Left ventricle myocardium inferior (tissue), 1 donor: ENCODE measurements at regions not wholly inside any gene's neighbourhood (a gene's known extent, or its start where the extent isn't known, plus 50 kb on each side); places are given as distances from the start of the nearest gene placed in this dataset.

ENCODE experiments used
- DNase-seq: peaks from one replicate; pipeline ENCODE4 v3.0.0-alpha.2; 2020
- H3K27ac ChIP-seq: fragments of 200-600 bp; replicated peaks from 2 replicates; pipeline ENCODE4 v1.8.0; 2021
- H3K27me3 ChIP-seq: fragments of 200-600 bp; 2 replicates; pipeline ENCODE4 v1.8.0; 2021; ENCODE audit warnings: low read depth
- H3K36me3 ChIP-seq: fragments of 200-600 bp; 2 replicates; pipeline ENCODE4 v1.8.0; 2021
- H3K4me1 ChIP-seq: fragments of 200-600 bp; 2 replicates; pipeline ENCODE4 v1.8.0; 2021
- H3K4me3 ChIP-seq: fragments of 200-600 bp; 2 replicates; pipeline ENCODE4 v1.8.0; 2021; ENCODE audit warnings: mild to moderate bottlenecking, moderate library complexity
- H3K9me3 ChIP-seq: fragments of 200-600 bp; replicated peaks from 2 replicates; pipeline ENCODE4 v1.8.0; 2021
- intact Hi-C: fragments of 100-400 bp; cut with micrococcal nuclease; formaldehyde crosslinking; loops from one replicate; pipeline ENCODE4 v1.11.0; 2022
- TF ChIP-seq, protein P1 (sequence below): fragments of 200-600 bp; IDR thresholded peaks from 2 replicates; pipeline ENCODE4 v1.8.0; 2021; ENCODE audit warnings: antibody characterized with exemption, mild to moderate bottlenecking, borderline replicate concordance
- donor health status: DM: no; HTN: yes; CAD: no; lungs with severe emphysema.

- intact Hi-C loops, result no loop called here
- peaks cover 25% of the 10 kb centered on the region for H3K27me3 ChIP-seq
- no peak overlapping the region for H3K4me3 ChIP-seq
- H3K4me1 ChIP-seq, result no peaks in the 10 kb centered on the region
- no peaks in the 10 kb centered on the region for H3K36me3 ChIP-seq
- TF ChIP-seq, protein P1, sequence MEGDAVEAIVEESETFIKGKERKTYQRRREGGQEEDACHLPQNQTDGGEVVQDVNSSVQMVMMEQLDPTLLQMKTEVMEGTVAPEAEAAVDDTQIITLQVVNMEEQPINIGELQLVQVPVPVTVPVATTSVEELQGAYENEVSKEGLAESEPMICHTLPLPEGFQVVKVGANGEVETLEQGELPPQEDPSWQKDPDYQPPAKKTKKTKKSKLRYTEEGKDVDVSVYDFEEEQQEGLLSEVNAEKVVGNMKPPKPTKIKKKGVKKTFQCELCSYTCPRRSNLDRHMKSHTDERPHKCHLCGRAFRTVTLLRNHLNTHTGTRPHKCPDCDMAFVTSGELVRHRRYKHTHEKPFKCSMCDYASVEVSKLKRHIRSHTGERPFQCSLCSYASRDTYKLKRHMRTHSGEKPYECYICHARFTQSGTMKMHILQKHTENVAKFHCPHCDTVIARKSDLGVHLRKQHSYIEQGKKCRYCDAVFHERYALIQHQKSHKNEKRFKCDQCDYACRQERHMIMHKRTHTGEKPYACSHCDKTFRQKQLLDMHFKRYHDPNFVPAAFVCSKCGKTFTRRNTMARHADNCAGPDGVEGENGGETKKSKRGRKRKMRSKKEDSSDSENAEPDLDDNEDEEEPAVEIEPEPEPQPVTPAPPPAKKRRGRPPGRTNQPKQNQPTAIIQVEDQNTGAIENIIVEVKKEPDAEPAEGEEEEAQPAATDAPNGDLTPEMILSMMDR, result no peak
- H3K27ac ChIP-seq, result no peak overlapping the region
- peaks cover 46% of the 10 kb centered on the region for H3K9me3 ChIP-seq
- no peak for DNase-seq
Observed at GRCh38 chr10:131500892-131501291, 189.4 kb upstream of the TCERG1L start.

- Histone ChIP-seq H3K36me3 (no peaks in the 10 kb centered on the region), H3K4me1 (no peaks in the 10 kb centered on the region), H3K9me3 (peaks cover 49% of the 10 kb centered on the region), H3K4me3 (no peak overlapping the region), H3K27ac (no peak overlapping the region), H3K27me3 (peaks cover 11% of the 10 kb centered on the region)
- TF ChIP-seq, protein P1, result no peak
- no peak for DNase-seq
- intact Hi-C loops, result no loop called here
Observed at GRCh38 chr10:131503992-131504391, 192.5 kb upstream of the TCERG1L start.

DNA sequence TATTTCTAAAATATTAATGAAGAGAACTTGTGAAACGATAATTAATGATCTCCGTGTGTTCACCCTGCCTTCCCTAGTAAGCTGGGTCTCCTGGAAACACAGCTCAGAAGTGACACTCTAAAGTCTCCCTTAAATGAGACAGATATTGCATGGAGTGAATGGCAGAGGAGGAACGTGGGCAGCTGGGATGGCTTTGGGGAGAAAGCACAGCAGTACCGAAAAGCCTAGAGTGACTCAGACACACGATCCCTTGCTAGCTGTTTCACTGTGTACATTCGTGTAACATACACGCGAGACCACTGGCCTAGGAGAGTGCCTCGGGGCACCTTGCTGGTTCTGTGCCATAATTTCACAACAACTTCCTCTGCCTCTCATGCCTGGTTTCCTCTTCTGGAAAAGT is 199.9 kb upstream of the TCERG1L start:
- no peak overlapping the region for H3K27ac ChIP-seq
- DNase-seq, result no peak
- H3K4me3 ChIP-seq, result no peak overlapping the region
- peaks cover 39% of the 10 kb centered on the region for H3K27me3 ChIP-seq
- intact Hi-C loops, result no loop called here
- TF ChIP-seq, protein P1, result no peak
- no peaks in the 10 kb centered on the region for H3K4me1 ChIP-seq
- H3K36me3 ChIP-seq, result no peaks in the 10 kb centered on the region
- peaks cover 25% of the 10 kb centered on the region for H3K9me3 ChIP-seq

DNA sequence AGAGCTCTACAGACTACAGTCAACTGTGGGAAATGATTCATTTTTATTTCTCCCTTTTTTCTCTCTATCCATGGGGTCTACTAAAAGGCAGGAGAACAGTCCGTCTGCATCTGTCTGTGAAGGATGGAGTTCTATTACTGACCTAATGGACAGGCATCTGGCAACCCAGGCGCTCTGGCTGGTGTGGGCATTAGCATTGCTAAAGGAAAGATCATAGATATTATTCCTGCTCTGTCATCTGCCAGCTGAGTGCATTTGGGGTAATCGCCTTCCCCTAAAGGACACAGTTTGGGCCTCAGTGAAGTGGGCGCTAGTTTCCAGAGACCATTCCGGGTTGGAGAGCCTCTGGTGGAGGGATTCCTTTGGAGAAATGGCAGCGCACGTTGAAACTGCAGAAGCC is 201.3 kb upstream of the TCERG1L start:
- TF ChIP-seq, protein P1, result no peak
- Histone ChIP-seq H3K4me3 (no peak overlapping the region), H3K27ac (no peak overlapping the region), H3K27me3 (peaks cover 53% of the 10 kb centered on the region), H3K4me1 (no peaks in the 10 kb centered on the region), H3K36me3 (no peaks in the 10 kb centered on the region), H3K9me3 (peaks cover 25% of the 10 kb centered on the region)
- DNase-seq, result no peak
- intact Hi-C loops, result no loop called here

DNA sequence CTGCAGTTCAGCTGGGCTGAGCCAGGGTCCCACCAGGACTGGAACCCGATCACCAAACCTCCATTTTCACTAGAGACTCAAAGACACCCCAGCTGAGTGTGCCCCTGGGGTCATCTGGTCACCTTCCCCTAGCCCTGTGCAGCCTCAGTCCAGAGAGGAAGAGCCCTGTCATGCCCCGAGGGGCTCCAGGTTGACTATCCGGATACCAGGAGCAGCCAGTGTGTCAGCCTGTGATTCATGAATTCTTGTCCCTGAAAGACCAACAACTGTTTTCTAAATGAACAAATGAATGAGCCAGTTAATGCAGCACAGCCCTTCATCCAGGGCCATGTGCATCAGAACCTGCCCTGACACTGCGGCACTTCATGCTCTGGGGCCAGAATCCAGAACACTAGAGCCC is 201.9 kb upstream of the TCERG1L start:
- Histone ChIP-seq H3K36me3 (no peaks in the 10 kb centered on the region), H3K4me1 (no peaks in the 10 kb centered on the region), H3K9me3 (peaks cover 25% of the 10 kb centered on the region), H3K27ac (no peak overlapping the region), H3K27me3 (peaks cover 58% of the 10 kb centered on the region), H3K4me3 (no peak overlapping the region)
- no peak for DNase-seq
- TF ChIP-seq, protein P1, result no peak
- intact Hi-C loops, result no loop called here

DNA sequence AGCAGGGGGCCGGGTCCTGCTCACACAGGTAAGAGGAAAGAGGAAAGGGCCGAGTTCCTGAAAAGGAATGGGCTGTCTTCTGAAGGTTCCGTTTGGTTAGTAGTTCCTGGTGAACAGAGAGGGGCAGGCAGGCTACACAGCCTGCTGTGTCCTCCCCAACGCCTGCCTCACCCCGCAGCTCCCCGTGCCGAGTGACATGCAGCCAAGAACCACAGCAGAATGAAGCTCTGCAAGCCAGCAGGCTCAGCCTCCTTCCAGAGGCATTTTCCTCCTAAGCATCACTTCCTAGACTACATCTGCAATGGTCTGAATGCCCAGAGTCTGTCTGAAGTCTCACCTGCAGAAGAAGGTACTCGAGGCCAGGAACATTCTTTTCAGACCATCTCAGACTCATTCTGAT is 202.4 kb upstream of the TCERG1L start:
- Histone ChIP-seq H3K9me3 (peaks cover 25% of the 10 kb centered on the region), H3K4me3 (no peak overlapping the region), H3K36me3 (no peaks in the 10 kb centered on the region), H3K27me3 (peaks cover 62% of the 10 kb centered on the region), H3K4me1 (no peaks in the 10 kb centered on the region), H3K27ac (no peak overlapping the region)
- TF ChIP-seq, protein P1, result no peak
- intact Hi-C loops, result no loop called here
- DNase-seq, result no peak
